ENCODE measurements at regions not wholly inside any gene's neighbourhood (a gene's known extent, or its start where the extent isn't known, plus 50 kb on each side); places are given as distances from the start of the nearest gene placed in this dataset.
"Not testable (repeated sequence)": the region's sequence is repeated elsewhere in the genome, so short reads cannot be mapped to it uniquely, and the experiment has no call there.

DNA sequence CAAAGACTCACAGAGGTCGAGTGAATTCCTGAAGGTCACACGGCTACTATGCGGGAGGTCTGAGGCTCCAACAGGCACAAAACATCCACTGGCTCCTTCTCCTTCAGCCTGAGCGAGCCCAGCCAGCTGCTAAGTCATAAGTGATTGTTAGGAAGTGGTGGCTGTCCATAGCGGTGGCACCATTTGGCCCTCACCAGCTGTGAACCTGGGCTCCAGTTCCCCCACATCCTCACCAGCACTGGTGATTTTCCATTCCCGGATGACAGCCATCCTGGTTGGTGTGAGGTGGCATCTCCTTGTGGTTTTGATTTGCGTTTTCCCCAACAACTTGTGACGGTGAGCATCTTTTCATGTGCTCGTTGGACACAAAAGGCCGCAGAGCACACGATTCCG is 302.8 kb downstream of the FOXL1 start:
- DNase-seq (ENCODE audit: low read depth in 2 of 2, low spot score in 1 of 2) = no peak

DNA sequence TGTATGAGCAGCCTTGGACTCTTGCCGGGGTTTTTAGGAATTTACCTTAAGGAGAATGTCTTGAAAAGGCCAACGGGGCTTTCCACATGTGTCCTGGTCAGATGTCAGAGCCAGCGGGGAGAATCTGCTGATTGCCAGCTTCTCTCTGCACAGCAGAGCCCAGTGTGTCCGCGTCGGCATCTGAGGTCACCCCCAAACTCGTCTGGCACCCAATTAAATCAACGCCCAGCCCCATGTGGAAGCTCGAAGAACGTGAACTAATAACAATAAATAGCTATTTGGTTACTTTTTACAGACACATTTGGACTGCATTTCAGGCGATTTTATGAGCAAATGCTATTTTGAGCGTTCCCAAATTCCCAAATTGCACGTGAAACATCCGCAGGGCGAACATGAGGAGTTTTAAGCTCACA is 303.5 kb downstream of the FOXL1 start:
- DNase-seq (ENCODE audit: low read depth in 2 of 2, low spot score in 1 of 2) = no peak

- no peak for DNase-seq (ENCODE audit: low read depth in 2 of 2, low spot score in 1 of 2)
Measured at GRCh38 chr16:86882586-86883280, 304.4 kb downstream of the FOXL1 start.

GRCh38 chr16:86883583-86884389 is 305.4 kb downstream of the FOXL1 start:
- DNase-seq (ENCODE audit: low read depth in 2 of 2, low spot score in 1 of 2) = no peak

DNA sequence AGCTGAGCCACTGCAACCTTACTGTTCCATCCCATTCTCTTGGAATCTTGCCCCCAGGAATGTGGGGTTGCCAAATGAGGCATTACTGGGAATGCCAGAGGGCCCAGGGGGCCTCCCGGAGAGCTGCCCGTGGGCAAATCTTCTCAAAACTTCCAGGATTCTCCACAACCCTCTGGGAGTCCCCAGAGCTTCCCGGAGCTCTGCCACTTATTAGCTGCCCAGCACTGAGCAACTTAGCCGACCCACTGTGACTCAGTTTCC is 306.0 kb downstream of the FOXL1 start:
- no peak for DNase-seq (ENCODE audit: low read depth in 2 of 2, low spot score in 1 of 2)

DNA sequence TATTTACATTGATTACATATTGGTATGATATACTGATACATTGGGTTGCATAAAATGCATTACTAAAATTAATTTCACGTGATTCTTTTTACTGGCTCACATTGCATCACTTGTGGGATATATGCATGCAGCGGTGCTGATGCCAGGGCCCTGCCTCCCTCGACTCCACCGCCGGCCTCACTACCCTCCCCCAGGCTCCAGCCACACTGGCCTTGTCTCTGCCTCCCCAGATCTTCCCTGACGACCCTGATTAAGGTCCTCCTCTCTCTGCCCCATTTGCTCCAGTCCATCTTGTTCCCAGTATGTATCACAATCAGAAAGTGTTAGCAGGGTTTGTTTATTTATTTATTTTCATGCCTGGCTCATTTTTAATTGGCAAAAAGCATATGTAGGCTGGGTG is 306.8 kb downstream of the FOXL1 start:
- DNase-seq (ENCODE audit: low read depth in 2 of 2, low spot score in 1 of 2) = no peak

DNA sequence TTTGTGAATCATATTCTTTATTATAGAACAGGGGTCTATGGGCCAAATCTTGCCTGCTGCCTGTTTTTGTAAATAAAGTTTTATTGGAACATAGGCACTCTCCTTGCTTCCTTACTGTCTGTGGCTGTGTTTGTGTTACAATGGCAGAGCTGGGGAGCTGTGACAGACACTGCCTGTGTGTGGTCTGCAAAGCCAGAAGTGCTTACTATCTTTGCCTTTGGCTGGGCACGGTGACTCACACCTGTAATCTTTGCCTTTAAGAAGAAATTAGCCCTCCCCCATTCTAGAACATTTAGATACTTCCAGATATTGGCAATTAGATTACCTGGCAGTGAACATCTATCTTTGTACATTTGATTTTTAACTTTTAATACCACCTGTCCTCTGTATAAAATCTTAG is 308.3 kb downstream of the FOXL1 start:
- DNase-seq (ENCODE audit: low read depth in 2 of 2, low spot score in 1 of 2) = no peak

DNA sequence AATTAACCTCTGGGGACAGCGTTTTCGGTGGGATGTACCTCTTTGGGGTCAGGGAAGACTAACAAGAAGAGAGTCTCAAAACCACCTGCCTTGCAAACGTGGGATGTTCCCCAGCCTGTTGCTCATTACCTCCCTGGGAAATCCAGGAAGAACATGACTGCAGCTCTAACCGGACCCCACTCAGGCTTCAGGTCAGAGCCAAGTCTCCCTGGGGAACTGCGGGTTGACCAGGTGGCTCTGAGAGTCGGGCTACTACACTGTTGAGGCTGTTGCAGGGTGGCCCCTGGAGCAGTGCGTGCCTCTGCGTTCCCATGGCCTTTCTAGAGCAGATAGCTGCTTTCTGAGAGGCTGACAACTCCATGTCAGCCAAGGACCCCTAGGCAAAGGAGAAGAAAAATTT is 309.1 kb downstream of the FOXL1 start:
- no peak for DNase-seq (ENCODE audit: low read depth in 2 of 2, low spot score in 1 of 2)

- DNase-seq (ENCODE audit: low read depth in 2 of 2, low spot score in 1 of 2) = no peak
Measured at GRCh38 chr16:86888231-86889053, 310.1 kb downstream of the FOXL1 start.

GRCh38 chr16:86889054-86889366 is 310.7 kb downstream of the FOXL1 start:
- DNase-seq (ENCODE audit: low read depth in 2 of 2, low spot score in 1 of 2) = not testable (repeated sequence)

- no peak for DNase-seq (ENCODE audit: low read depth in 2 of 2, low spot score in 1 of 2)
Measured at GRCh38 chr16:86889974-86890373, 311.6 kb downstream of the FOXL1 start.

DNA sequence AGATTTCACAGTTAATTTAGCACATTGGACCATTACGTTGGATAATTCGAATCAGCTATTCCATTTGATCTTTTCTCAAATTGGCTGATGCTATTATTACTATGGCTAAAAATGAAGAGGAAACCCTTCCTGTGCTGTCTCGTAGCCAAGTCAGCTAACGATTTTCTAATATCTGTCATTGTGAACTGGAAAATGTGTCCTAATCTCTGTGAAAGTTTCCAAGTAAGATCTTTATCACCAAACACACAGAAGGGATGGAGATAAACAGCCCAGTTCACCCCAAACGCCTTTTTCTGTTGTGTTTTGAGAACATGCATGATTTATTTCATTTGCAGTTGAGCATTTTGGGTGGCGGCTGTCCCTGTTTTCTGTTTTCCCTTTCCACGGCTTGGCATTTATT is 312.8 kb downstream of the FOXL1 start:
- no peak for DNase-seq (ENCODE audit: low read depth in 2 of 2, low spot score in 1 of 2)

GRCh38 chr16:86891631-86892030 is 313.3 kb downstream of the FOXL1 start:
- DNase-seq (ENCODE audit: low read depth in 2 of 2, low spot score in 1 of 2) = no peak

DNA sequence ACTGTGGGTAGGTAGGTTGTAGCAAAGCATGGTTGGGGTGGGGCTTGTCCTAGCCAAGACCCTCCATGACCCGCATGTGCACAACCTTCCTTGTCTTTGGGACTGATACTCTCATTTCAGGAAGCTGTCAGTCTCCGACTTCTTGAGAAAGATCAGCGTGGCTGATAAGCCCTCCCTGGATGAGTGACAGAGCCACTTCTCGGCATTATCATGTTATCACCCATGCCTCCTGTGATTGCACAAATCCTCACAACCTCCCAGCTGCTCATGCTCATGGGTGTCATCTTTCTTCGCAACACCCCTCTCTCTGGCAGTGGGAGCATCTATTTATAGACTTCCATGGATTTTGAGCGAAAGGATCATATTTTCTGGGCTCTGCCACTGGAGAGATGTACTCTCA is 314.2 kb downstream of the FOXL1 start:
- no peak for DNase-seq (ENCODE audit: low read depth in 2 of 2, low spot score in 1 of 2)

- no peak for DNase-seq (ENCODE audit: low read depth in 2 of 2, low spot score in 1 of 2)
Measured at GRCh38 chr16:86893506-86893905, 315.2 kb downstream of the FOXL1 start.

GRCh38 chr16:86894029-86894567 is 315.7 kb downstream of the FOXL1 start:
- no peak for DNase-seq (ENCODE audit: low read depth in 2 of 2, low spot score in 1 of 2)

DNA sequence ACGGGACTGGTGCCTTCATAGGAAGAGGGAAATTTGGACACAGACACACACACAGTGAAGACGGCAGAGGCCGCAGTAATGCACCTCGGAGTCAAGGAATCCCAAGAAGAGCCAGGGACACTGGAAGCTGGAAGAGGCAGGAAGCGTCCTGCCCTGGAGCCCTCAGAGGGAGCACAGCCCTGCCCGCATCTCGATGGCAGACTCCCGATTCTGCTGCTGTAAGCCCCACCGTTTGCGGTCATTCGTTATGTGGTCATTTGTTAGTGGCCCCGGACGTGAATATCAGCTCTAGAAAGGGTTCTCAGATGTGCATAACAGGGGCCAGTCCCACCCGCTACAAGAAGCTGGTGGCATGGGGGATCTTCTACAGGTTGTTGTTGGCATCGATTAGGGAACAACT is 316.6 kb downstream of the FOXL1 start:
- DNase-seq (ENCODE audit: low read depth in 2 of 2, low spot score in 1 of 2) = no peak

DNA sequence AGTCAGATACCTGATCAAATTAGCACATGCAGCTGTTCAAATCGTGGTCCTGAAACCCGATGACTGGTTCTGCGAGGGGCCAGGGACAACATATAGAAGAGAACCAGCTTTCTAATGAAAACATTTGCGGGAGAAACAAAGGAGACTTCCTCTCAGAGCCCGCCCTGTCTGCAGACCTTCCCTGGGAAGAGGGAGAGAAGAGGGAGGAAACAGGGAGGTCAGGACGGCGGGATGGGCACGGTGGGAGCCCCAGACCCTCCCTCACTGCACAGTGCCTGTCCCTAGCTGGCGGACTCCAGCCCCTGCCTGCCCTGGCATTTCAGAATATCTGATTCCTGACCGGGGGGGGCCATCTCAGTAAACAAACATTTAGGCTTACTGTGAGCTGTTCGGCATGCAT is 317.3 kb downstream of the FOXL1 start:
- DNase-seq (ENCODE audit: low read depth in 2 of 2, low spot score in 1 of 2) = no peak

- DNase-seq (ENCODE audit: low read depth in 2 of 2, low spot score in 1 of 2) = no peak
Measured at GRCh38 chr16:86896976-86897375, 318.6 kb downstream of the FOXL1 start.

- DNase-seq (ENCODE audit: low read depth in 2 of 2, low spot score in 1 of 2) = no peak
Measured at GRCh38 chr16:86897486-86897885, 319.1 kb downstream of the FOXL1 start.

DNA sequence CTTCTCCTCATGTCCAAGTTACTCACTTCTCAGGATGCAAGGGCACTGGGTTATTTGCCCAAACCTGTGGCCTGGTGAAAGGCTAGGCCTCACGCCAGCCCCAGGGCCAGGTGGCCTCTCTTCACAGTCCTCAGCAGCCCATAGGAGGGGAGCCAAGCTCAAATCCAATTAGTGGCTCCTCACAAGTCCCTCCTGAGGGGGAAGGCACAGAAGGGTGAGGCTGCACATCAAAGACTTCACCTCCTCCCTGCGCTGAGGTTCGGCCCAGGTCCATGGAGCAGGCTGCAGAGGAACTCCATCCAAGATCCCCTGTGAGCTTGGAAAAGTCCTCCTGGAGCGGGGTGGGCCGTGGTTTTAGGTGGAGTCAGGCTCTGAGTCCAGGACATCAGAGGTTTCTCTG is 320.0 kb downstream of the FOXL1 start:
- no peak for DNase-seq (ENCODE audit: low read depth in 2 of 2, low spot score in 1 of 2)

GRCh38 chr16:86899151-86899550 is 320.8 kb downstream of the FOXL1 start:
- no peak for DNase-seq (ENCODE audit: low read depth in 2 of 2, low spot score in 1 of 2)

Measured in stimulated activated CD8-positive, alpha-beta memory T cell treated with anti-CD3 and anti-CD28 coated beads, Interleukin-4, amount 100 ng/mL, for 4 hours (primary cell).